ENCODE measurements at regions not wholly inside any gene's neighbourhood (a gene's known extent, or its start where the extent isn't known, plus 50 kb on each side); places are given as distances from the start of the nearest gene placed in this dataset.
A peak's percentile ranks its signal among the peaks of the same experiment; 100 is the strongest.

DNA sequence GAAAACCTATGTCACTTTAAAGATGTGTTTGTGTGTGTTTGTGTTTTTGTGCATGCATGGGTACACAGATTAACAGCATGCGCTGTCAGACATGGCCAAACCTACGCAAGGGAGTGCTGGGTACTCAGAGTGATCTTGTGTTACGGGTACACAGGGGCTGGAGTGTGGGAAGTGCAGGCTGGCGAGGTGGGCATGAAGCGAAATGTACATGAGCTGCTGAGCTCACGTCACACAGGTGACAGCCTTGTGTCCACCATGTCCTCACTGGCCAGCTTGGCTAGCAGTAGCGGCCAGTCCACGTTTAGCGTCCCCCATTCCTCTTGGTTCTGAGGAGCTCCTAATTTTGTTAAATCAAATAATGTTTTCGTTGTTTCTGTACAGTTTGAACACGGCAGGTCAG is 979.7 kb upstream of the TMEM132C start:
- no peak for DNase-seq (ENCODE audit: low read depth in 1 of 2, low spot score in 1 of 2)
- TF ChIP-seq, protein P1, sequence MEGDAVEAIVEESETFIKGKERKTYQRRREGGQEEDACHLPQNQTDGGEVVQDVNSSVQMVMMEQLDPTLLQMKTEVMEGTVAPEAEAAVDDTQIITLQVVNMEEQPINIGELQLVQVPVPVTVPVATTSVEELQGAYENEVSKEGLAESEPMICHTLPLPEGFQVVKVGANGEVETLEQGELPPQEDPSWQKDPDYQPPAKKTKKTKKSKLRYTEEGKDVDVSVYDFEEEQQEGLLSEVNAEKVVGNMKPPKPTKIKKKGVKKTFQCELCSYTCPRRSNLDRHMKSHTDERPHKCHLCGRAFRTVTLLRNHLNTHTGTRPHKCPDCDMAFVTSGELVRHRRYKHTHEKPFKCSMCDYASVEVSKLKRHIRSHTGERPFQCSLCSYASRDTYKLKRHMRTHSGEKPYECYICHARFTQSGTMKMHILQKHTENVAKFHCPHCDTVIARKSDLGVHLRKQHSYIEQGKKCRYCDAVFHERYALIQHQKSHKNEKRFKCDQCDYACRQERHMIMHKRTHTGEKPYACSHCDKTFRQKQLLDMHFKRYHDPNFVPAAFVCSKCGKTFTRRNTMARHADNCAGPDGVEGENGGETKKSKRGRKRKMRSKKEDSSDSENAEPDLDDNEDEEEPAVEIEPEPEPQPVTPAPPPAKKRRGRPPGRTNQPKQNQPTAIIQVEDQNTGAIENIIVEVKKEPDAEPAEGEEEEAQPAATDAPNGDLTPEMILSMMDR (IDR thresholded peaks at IDR 0.05; ENCODE audit: low read depth, low read length), result no peak
- Histone ChIP-seq H3K9me3 (ENCODE audit: low read depth) (no peaks in the 10 kb centered on the region), H3K4me1 (ENCODE audit: low read depth) (no peaks in the 10 kb centered on the region), H3K27me3 (no peaks in the 10 kb centered on the region), H3K4me3 (no peak overlapping the region), H3K27ac (no peak overlapping the region), H3K36me3 (no peaks in the 10 kb centered on the region)

DNA sequence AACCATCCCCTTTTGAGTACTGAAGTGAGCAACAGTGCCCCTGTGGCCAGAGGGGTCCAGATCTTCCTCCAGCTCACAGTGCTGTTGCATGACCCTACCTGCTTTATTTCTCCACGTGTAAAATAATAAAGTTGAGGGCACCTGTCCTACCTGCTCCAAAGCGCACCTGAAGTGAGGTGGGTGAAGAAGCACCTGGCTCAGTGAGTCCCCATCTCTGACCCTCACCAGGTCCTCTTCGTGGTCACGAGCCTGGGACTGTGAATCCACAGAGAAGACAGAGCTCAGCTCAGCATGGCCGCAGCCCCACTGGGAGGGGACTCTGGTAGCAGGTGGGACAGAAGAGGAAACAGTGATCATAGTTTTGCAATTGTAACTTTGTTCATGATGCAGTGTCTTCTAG is 976.7 kb upstream of the TMEM132C start:
- H3K9me3 ChIP-seq (ENCODE audit: low read depth), result no peaks in the 10 kb centered on the region
- DNase-seq (ENCODE audit: low read depth in 1 of 2, low spot score in 1 of 2), result no peak
- TF ChIP-seq, protein P1 (IDR thresholded peaks at IDR 0.05; ENCODE audit: low read depth, low read length), result no peak

DNA sequence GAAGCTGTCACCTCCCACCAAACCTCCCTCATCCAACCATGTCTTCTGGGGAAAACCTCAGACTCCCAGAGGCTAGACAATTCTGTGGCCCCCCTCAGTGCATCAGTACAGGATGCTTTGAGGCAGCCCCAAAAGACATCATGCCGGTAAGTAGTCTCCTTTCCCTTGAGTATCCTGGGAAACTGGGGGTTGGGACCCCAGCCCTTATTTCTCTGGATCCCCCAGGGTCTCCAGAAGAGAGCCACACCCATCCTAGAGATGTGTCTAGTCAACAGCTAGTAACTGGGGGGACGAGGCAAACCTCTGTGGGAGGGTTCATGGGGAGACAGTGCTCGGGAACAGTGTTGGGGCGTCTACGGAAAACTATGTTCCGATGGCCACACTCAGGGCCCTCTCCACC is 974.2 kb upstream of the TMEM132C start:
- Histone ChIP-seq H3K36me3 (no peaks in the 10 kb centered on the region), H3K27me3 (no peaks in the 10 kb centered on the region), H3K27ac (no peak overlapping the region), H3K4me3 (no peak overlapping the region), H3K4me1 (ENCODE audit: low read depth) (peaks cover 19% of the 10 kb centered on the region), H3K9me3 (ENCODE audit: low read depth) (no peaks in the 10 kb centered on the region)
- TF ChIP-seq, protein P1 (IDR thresholded peaks at IDR 0.05; ENCODE audit: low read depth, low read length), result no peak
- DNase-seq (ENCODE audit: low read depth in 1 of 2, low spot score in 1 of 2), result no peak

More for the DNA sequence above, 976.7 kb upstream of the TMEM132C start:
- Histone ChIP-seq H3K27ac (no peak overlapping the region), H3K27me3 (no peaks in the 10 kb centered on the region), H3K36me3 (no peaks in the 10 kb centered on the region), H3K4me1 (ENCODE audit: low read depth) (peaks cover 11% of the 10 kb centered on the region), H3K4me3 (no peak overlapping the region)

DNA sequence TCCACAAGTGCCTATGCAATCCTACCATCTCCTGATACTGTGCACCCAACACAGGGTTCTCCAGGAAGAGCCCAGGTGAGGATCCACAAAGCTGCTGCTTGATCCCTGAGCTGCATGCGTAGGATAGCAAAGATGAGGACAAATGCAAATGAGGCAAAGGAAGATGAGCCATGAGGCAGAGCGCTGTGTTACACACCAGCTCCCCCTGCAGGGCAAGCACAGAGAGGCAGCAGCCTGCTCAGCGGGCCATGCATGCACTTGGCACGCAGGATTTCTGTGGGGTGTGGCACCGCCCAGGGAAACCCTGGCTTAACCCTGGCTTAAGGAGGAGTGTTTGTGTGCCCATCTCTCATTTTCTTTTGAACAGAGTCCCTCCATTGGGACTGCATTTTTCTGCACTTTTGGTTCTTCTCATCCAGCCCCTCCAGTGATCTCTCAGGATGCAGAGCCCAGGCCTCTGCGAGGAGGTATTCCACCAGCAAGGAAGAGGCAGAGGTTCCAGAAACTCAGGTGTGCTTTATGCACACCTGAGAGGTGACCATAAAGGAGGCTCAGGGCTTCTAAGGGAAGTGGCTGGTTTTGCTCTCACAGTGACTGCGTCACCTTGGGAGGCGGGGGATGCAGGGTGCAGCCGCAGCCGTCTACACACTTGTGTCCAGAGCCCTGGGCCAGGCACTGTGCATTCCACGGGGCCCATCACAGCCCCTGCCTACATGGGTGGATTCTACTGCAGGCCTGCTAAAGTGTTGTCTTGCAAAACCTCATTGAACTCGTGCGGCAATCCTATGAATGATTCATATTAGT is 973.3 kb upstream of the TMEM132C start:
- DNase-seq (ENCODE audit: low read depth in 1 of 2, low spot score in 1 of 2), result peak; percentile 41 to 61
- no peak overlapping the region for H3K4me3 ChIP-seq
- no peaks in the 10 kb centered on the region for H3K36me3 ChIP-seq
- no peaks in the 10 kb centered on the region for H3K27me3 ChIP-seq
- peaks cover 19% of the 10 kb centered on the region for H3K4me1 ChIP-seq (ENCODE audit: low read depth)
- H3K9me3 ChIP-seq (ENCODE audit: low read depth), result no peaks in the 10 kb centered on the region
- TF ChIP-seq, protein P1 (IDR thresholded peaks at IDR 0.05; ENCODE audit: low read depth, low read length), result peak; percentile 57
- H3K27ac ChIP-seq, result no peak overlapping the region

DNA sequence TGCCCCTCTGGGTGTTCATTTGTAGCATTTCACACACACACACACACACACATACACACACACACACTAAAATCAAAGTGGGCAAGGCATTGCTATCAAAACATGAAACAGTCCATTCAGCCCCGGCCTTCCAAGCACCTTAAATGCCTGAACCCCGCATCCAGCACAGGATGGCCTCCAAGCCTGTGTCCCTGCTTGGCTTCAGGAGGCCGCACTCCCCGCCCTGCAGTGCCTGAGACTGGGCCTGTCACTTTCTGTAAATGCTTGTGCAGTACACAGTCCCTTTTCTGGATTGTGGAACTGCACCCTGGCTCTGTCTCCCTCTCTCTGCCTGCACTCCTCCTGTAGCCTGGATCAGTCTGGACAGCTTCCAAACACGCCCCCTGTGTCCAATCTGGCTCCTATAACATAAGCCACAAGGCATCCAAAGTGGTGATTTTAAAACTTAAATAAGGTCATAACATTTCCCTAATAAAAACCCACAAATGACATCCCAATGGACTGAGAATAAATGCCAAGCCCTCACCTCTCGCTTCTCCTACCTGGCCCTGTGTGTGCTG is 972.2 kb upstream of the TMEM132C start:
- peaks cover 19% of the 10 kb centered on the region for H3K4me1 ChIP-seq (ENCODE audit: low read depth)

More for the DNA sequence above, 972.2 kb upstream of the TMEM132C start:
- H3K27me3 ChIP-seq, result no peaks in the 10 kb centered on the region
- no peak overlapping the region for H3K4me3 ChIP-seq
- peak overlapping the region; percentile 83 for H3K27ac ChIP-seq
- TF ChIP-seq, protein P1 (IDR thresholded peaks at IDR 0.05; ENCODE audit: low read depth, low read length), result no peak
- H3K36me3 ChIP-seq, result no peaks in the 10 kb centered on the region
- DNase-seq (ENCODE audit: low read depth in 1 of 2, low spot score in 1 of 2), result peak in 1 of 2 donors; percentile 46
- H3K9me3 ChIP-seq (ENCODE audit: low read depth), result no peaks in the 10 kb centered on the region
